GM10266 (cell line): ENCODE measurements at regions not wholly inside any gene's neighbourhood (a gene's known extent, or its start where the extent isn't known, plus 50 kb on each side); places are given as distances from the start of the nearest gene placed in this dataset.

Source experiments
- DNase-seq: peaks from one replicate; pipeline ENCODE4 v3.0.0; 2012; ENCODE audit errors: extremely low spot score
- TF ChIP-seq, protein P1 (sequence below): IDR thresholded peaks from 2 replicates; pipeline ENCODE4 v1.5.1; 2012; ENCODE audit warnings: mild to moderate bottlenecking, low read depth; ENCODE audit not compliant: control insufficient read depth, insufficient read depth; ENCODE audit errors: missing control alignments

DNA sequence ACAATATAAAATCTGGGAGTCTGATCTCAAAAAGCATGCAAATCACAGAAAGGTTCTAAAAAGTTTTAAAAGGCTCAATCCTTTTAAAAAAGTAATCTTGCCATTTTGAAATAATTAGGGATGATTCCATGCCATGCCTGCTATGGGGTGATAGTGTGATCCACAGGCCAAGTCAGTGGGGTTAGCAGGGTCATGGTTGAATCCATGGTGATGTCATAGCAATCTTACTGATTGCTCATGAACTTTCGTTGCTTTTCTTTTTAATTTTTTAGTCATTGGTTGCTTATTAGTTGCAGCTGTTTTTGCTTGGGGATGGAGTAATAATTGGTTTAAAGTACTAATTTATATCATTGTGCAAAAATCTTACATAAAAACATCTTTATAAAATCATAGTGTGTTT is 485.0 kb downstream of the ENC1 start:
- TF ChIP-seq, protein P1, sequence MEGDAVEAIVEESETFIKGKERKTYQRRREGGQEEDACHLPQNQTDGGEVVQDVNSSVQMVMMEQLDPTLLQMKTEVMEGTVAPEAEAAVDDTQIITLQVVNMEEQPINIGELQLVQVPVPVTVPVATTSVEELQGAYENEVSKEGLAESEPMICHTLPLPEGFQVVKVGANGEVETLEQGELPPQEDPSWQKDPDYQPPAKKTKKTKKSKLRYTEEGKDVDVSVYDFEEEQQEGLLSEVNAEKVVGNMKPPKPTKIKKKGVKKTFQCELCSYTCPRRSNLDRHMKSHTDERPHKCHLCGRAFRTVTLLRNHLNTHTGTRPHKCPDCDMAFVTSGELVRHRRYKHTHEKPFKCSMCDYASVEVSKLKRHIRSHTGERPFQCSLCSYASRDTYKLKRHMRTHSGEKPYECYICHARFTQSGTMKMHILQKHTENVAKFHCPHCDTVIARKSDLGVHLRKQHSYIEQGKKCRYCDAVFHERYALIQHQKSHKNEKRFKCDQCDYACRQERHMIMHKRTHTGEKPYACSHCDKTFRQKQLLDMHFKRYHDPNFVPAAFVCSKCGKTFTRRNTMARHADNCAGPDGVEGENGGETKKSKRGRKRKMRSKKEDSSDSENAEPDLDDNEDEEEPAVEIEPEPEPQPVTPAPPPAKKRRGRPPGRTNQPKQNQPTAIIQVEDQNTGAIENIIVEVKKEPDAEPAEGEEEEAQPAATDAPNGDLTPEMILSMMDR = no peak
- DNase-seq = no peak

GRCh38 chr5:74154526-74154925 is 486.0 kb downstream of the ENC1 start:
- TF ChIP-seq, protein P1 = no peak
- no peak for DNase-seq

DNA sequence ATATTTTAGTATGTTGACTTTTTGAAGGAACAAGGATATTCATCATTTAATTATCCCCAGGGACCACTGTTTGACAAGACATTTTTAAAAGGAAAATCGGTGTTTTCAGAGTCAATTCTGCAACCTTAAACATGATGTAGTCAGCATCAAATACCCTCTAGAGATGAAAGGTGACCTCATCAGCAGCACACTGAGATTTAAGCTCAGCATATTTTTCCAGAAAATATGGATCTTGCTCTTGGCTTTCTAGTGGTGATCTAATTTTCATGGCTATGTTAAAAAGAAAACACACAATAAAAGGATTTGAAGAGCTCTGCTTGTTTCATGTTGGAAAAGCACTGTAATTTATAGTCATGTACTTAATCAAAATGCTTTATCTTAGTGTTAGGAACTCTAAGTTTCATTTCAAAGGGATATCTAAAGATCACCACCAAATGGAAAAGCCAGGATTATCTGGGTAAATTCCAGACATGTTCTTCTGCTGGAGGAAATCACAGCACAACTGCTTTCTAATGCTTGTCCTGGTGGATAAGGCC is 487.2 kb downstream of the ENC1 start:
- no peak for DNase-seq
- TF ChIP-seq, protein P1 = no peak

GRCh38 chr5:74152625-74153254 is 487.8 kb downstream of the ENC1 start:
- TF ChIP-seq, protein P1 = no peak
- no peak for DNase-seq

DNA sequence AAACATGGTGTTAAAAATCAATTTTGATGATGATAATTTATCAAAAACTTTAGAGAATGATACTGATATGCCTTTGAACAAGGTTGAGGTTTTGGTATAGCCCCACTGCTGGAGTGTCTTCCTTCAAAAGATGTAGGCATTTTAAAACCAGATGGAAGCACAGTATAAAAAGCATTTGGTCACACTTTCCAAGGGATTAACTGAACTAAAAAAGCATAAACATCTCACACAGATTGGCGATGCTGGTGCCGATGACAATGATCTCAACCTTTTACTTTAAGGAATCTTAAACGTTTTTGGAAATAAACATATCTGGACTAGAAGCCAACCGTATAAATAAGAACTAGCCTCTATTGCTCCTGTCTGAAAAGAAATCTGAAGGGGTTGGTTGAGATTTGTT is 488.4 kb downstream of the ENC1 start:
- TF ChIP-seq, protein P1 = no peak
- DNase-seq = no peak

- TF ChIP-seq, protein P1 = no peak
- no peak for DNase-seq
Measured at GRCh38 chr5:74149395-74149794, 491.1 kb downstream of the ENC1 start.

- no peak for DNase-seq
- TF ChIP-seq, protein P1 = no peak
Measured at GRCh38 chr5:74148321-74148720, 492.2 kb downstream of the ENC1 start.
